C4-2B (cell line): ENCODE measurements at regions not wholly inside any gene's neighbourhood (a gene's known extent, or its start where the extent isn't known, plus 50 kb on each side); places are given as distances from the start of the nearest gene placed in this dataset.

ENCODE experiments used
- ZFX ChIP-seq: fragments of 450-650 bp; IDR thresholded peaks from 2 replicates; pipeline ENCODE4 v1.6.1; 2017
- TF ChIP-seq, protein P1 (sequence below): fragments of 450-650 bp; conservative IDR thresholded peaks from 2 replicates; pipeline ENCODE4 v1.5.1; 2017; ENCODE audit warnings: mild to moderate bottlenecking

- TF ChIP-seq, protein P1, sequence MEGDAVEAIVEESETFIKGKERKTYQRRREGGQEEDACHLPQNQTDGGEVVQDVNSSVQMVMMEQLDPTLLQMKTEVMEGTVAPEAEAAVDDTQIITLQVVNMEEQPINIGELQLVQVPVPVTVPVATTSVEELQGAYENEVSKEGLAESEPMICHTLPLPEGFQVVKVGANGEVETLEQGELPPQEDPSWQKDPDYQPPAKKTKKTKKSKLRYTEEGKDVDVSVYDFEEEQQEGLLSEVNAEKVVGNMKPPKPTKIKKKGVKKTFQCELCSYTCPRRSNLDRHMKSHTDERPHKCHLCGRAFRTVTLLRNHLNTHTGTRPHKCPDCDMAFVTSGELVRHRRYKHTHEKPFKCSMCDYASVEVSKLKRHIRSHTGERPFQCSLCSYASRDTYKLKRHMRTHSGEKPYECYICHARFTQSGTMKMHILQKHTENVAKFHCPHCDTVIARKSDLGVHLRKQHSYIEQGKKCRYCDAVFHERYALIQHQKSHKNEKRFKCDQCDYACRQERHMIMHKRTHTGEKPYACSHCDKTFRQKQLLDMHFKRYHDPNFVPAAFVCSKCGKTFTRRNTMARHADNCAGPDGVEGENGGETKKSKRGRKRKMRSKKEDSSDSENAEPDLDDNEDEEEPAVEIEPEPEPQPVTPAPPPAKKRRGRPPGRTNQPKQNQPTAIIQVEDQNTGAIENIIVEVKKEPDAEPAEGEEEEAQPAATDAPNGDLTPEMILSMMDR = no peak
- TF ChIP-seq ZFX = no peak
These were observed 580.3 kb upstream of the TMEFF2 start for GRCh38 chr2:192775011-192775410.
